PC-3 (cell line): ENCODE measurements at regions not wholly inside any gene's neighbourhood (a gene's known extent, or its start where the extent isn't known, plus 50 kb on each side); places are given as distances from the start of the nearest gene placed in this dataset.
"Not testable (repeated sequence)": the region's sequence is repeated elsewhere in the genome, so short reads cannot be mapped to it uniquely, and the experiment has no call there.

ENCODE experiments used
- ATAC-seq: fragments of 200-7000 bp; cut with Tn5 transposase; 2 replicates; pipeline ENCODE4 v1.9.1; 2020; ENCODE audit warnings: mild to moderate bottlenecking, moderate library complexity
- BruUV-seq: library from RNA; stranded (reverse); fragments of 400-500 nt; replicated peaks from 2 replicates; lab custom pipeline; 2021; lab: Mats Ljungman, UMichigan
- CTCF ChIA-PET: fragments of 300-600 bp; sonication (Branson Sonifier 250); formaldehyde crosslinking; loops from one replicate; lab custom pipeline; 2022; ENCODE audit warnings: antibody characterized with exemption; lab: Charles Lee
- POLR2A ChIA-PET: fragments of 300-600 bp; sonication (Branson Sonifier 250); formaldehyde crosslinking; loops from one replicate; lab custom pipeline; 2022; ENCODE audit warnings: antibody characterized with exemption; ENCODE audit not compliant: unreplicated experiment; lab: Charles Lee
- DNase-seq: peaks from one replicate; pipeline ENCODE4 v3.0.0-alpha.2; 2015
- H2AFZ ChIP-seq: fragments of 300-600 bp; sonication (generic); 2 replicates; pipeline ENCODE4 v1.6.0; 2016; ENCODE audit warnings: antibody characterized with exemption, low read length
- H3F3A ChIP-seq: fragments of 300-600 bp; sonication (generic); one replicate; pipeline ENCODE4 v1.6.0; 2017; ENCODE audit warnings: antibody characterized with exemption, low read length, control low read depth, mild to moderate bottlenecking; ENCODE audit not compliant: unreplicated experiment
- H3K27ac ChIP-seq: fragments of 300-600 bp; sonication (generic); 2 replicates; pipeline ENCODE4 v1.5.1; 2016; ENCODE audit warnings: mild to moderate bottlenecking, low read length
- H3K27me3 ChIP-seq: fragments of 300-600 bp; sonication (generic); 2 replicates; pipeline ENCODE4 v1.6.1; 2016; ENCODE audit warnings: low read length, mixed read lengths
- H3K36me3 ChIP-seq: fragments of 300-600 bp; sonication (generic); 2 replicates; pipeline ENCODE4 v1.6.1; 2016; ENCODE audit warnings: low read depth, mixed run types, low read length, mixed read lengths
- H3K4me1 ChIP-seq: fragments of 300-600 bp; sonication (generic); 2 replicates; pipeline ENCODE4 v1.5.1; 2016; ENCODE audit warnings: low read length; ENCODE audit not compliant: insufficient read depth
- H3K4me2 ChIP-seq: fragments of 300-600 bp; sonication (generic); 2 replicates; pipeline ENCODE4 v1.6.0; 2016; ENCODE audit warnings: low read length
- H3K4me3 ChIP-seq: fragments of 300-600 bp; sonication (generic); 2 replicates; pipeline ENCODE4 v1.5.1; 2016; ENCODE audit warnings: mild to moderate bottlenecking, low read length, mixed read lengths
- H3K79me2 ChIP-seq: fragments of 300-600 bp; sonication (generic); 2 replicates; pipeline ENCODE4 v1.6.1; 2017; ENCODE audit warnings: low read length, mixed read lengths
- H3K9ac ChIP-seq: fragments of 300-600 bp; sonication (generic); 2 replicates; pipeline ENCODE4 v1.6.0; 2016; ENCODE audit warnings: mild to moderate bottlenecking, low read length
- H3K9me2 ChIP-seq: fragments of 300-600 bp; sonication (generic); replicated peaks from 2 replicates; pipeline ENCODE4 v1.6.1; 2016; ENCODE audit warnings: mixed run types, low read length, mixed read lengths
- H3K9me3 ChIP-seq: fragments of 300-600 bp; sonication (generic); 2 replicates; pipeline ENCODE4 v1.6.1; 2016; ENCODE audit warnings: low read length, mixed read lengths
- H4K20me1 ChIP-seq: fragments of 300-600 bp; sonication (generic); 2 replicates; pipeline ENCODE4 v1.6.1; 2016; ENCODE audit warnings: low read length, mixed read lengths
- CTCF ChIP-seq: fragments of 300-600 bp; sonication (generic); conservative IDR thresholded peaks from 2 replicates; pipeline ENCODE4 v1.5.1; 2017; ENCODE audit warnings: antibody characterized with exemption, low read depth, mild to moderate bottlenecking, low read length
- EZH2 ChIP-seq: fragments of 300-600 bp; sonication (generic); IDR thresholded peaks from one replicate; pipeline ENCODE4 v1.6.1; 2017; ENCODE audit warnings: antibody characterized with exemption, mild to moderate bottlenecking, low read length; ENCODE audit not compliant: unreplicated experiment
- EZH2phosphoT487 ChIP-seq: fragments of 300-600 bp; sonication (generic); IDR thresholded peaks from 2 replicates; pipeline ENCODE4 v1.6.1; 2018; ENCODE audit warnings: mild to moderate bottlenecking, antibody characterized with exemption, low read length, borderline replicate concordance
- intact Hi-C: fragments of 100-400 bp; cut with micrococcal nuclease; formaldehyde crosslinking; loops from 2 replicates; pipeline ENCODE4 v1.9.0; 2023

GRCh38 chr4:9594948-9595347, 150.7 kb downstream of the DEFB131A start:
- Histone ChIP-seq H3K9me2 (no peaks in the 10 kb centered on the region), H3K36me3 (no peaks in the 10 kb centered on the region), H2AFZ (no peak overlapping the region), H3K4me1 (no peaks in the 10 kb centered on the region), H3K27ac (no peak overlapping the region), H3K4me2 (no peak overlapping the region), H4K20me1 (no peaks in the 10 kb centered on the region), H3K9me3 (no peaks in the 10 kb centered on the region), H3F3A (no peaks in the 10 kb centered on the region), H3K4me3 (no peak overlapping the region), H3K79me2 (no peaks in the 10 kb centered on the region), H3K9ac (no peak overlapping the region), H3K27me3 (no peaks in the 10 kb centered on the region)
- BruUV-seq: no TSS peak
- ChIA-PET POLR2A (no interaction called here), CTCF (no interaction called here)
- ATAC-seq (no peak), DNase-seq (no peak)
- intact Hi-C loops: no loop called here
- no peak for TF ChIP-seq EZH2phosphoT487
- no peak for TF ChIP-seq EZH2
- no peak for TF ChIP-seq CTCF

GRCh38 chr4:9595531-9595930, 151.3 kb downstream of the DEFB131A start:
- H3K4me1 ChIP-seq, ATAC-seq, H3K9me3 ChIP-seq, H3K4me2 ChIP-seq, BruUV-seq, H3K79me2 ChIP-seq, DNase-seq, H2AFZ ChIP-seq, H3F3A ChIP-seq, H3K4me3 ChIP-seq, H3K9me2 ChIP-seq, H3K27me3 ChIP-seq, POLR2A ChIA-PET, CTCF ChIA-PET, H4K20me1 ChIP-seq, H3K36me3 ChIP-seq, H3K9ac ChIP-seq, intact Hi-C loops, H3K27ac ChIP-seq: not testable (repeated sequence)

GRCh38 chr4:9599266-9599665, 155.1 kb downstream of the DEFB131A start:
- no peak for TF ChIP-seq CTCF
- TF ChIP-seq EZH2phosphoT487: no peak
- TF ChIP-seq EZH2: no peak
- no peak overlapping the region for H2AFZ ChIP-seq
- H3K9me3 ChIP-seq: no peaks in the 10 kb centered on the region
- H3K4me2 ChIP-seq: no peak overlapping the region
- no TSS peak for BruUV-seq
- DNase-seq (no peak), ATAC-seq (no peak)
- H3K9ac ChIP-seq: no peak overlapping the region
- H3K9me2 ChIP-seq: no peaks in the 10 kb centered on the region
- no peaks in the 10 kb centered on the region for H3F3A ChIP-seq
- ChIA-PET CTCF (no interaction called here), POLR2A (no interaction called here)
- no peaks in the 10 kb centered on the region for H3K36me3 ChIP-seq
- intact Hi-C loops: no loop called here
- no peaks in the 10 kb centered on the region for H3K4me1 ChIP-seq
- 0 out of 2 replicates have a peak, but pooled peaks cover 6% of the 10 kb centered on the region for H3K27me3 ChIP-seq
- no peak overlapping the region for H3K27ac ChIP-seq
- no peaks in the 10 kb centered on the region for H3K79me2 ChIP-seq
- no peaks in the 10 kb centered on the region for H4K20me1 ChIP-seq
- no peak overlapping the region for H3K4me3 ChIP-seq
